ENCODE measurements at regions not wholly inside any gene's neighbourhood (a gene's known extent, or its start where the extent isn't known, plus 50 kb on each side); places are given as distances from the start of the nearest gene placed in this dataset.

DNA sequence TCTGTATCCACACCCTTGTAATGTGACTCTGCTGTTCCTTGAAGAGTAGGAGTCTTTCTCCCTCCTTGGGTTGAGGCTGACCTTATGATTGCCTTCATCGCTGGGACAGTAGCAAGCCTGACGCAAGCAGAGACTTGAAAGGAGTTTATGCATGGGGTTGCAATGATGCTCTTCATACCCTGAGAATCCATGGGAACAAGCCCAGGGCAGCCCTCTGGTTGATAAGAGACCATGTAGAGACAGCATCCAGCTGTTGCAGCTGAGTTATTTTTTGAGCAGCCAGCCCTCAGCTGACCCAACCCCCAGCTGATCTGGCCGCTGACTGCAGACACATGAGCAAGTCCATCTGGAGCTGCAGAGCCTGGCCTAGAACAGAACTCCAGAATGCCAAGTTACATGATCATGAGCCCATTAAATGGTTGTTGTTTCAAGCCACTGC, 60.6 kb upstream of the ARNT2 start:
- Histone ChIP-seq H3K9me3 (ENCODE audit: low read length) (no peaks in the 10 kb centered on the region), H3K79me2 (replicated peaks; ENCODE audit: insufficient read depth, low read length) (no peaks in the 10 kb centered on the region), H4K20me1 (ENCODE audit: insufficient read depth) (no peaks in the 10 kb centered on the region), H3K27ac (ENCODE audit: low read length) (no peak overlapping the region), H3K9me2 (ENCODE audit: insufficient read depth, low read length) (no peaks in the 10 kb centered on the region), H3K4me3 (ENCODE audit: low read length) (no peak overlapping the region), H3K36me3 (ENCODE audit: insufficient read depth, low read length) (no peaks in the 10 kb centered on the region), H3K9ac (ENCODE audit: low read length) (no peak overlapping the region), H3K27me3 (ENCODE audit: insufficient read depth, low read depth, low read length) (no peaks in the 10 kb centered on the region), H3F3A (ENCODE audit: insufficient read depth, low read length, poor library complexity, severe bottlenecking) (no peaks in the 10 kb centered on the region), H3K4me2 (ENCODE audit: low read length) (no peak overlapping the region), H2AFZ (ENCODE audit: low read depth, low read length) (no peak overlapping the region)
- TF ChIP-seq, protein P1, sequence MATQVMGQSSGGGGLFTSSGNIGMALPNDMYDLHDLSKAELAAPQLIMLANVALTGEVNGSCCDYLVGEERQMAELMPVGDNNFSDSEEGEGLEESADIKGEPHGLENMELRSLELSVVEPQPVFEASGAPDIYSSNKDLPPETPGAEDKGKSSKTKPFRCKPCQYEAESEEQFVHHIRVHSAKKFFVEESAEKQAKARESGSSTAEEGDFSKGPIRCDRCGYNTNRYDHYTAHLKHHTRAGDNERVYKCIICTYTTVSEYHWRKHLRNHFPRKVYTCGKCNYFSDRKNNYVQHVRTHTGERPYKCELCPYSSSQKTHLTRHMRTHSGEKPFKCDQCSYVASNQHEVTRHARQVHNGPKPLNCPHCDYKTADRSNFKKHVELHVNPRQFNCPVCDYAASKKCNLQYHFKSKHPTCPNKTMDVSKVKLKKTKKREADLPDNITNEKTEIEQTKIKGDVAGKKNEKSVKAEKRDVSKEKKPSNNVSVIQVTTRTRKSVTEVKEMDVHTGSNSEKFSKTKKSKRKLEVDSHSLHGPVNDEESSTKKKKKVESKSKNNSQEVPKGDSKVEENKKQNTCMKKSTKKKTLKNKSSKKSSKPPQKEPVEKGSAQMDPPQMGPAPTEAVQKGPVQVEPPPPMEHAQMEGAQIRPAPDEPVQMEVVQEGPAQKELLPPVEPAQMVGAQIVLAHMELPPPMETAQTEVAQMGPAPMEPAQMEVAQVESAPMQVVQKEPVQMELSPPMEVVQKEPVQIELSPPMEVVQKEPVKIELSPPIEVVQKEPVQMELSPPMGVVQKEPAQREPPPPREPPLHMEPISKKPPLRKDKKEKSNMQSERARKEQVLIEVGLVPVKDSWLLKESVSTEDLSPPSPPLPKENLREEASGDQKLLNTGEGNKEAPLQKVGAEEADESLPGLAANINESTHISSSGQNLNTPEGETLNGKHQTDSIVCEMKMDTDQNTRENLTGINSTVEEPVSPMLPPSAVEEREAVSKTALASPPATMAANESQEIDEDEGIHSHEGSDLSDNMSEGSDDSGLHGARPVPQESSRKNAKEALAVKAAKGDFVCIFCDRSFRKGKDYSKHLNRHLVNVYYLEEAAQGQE (IDR thresholded peaks at IDR 0.05; ENCODE audit: borderline replicate concordance) = no peak
- TF ChIP-seq EZH2 (IDR thresholded peaks at IDR 0.05; ENCODE audit: borderline replicate concordance, insufficient read depth, low read length, poor library complexity, severe bottlenecking) (no peak), TAF1 (IDR thresholded peaks at IDR 0.05; ENCODE audit: low read depth) (no peak), RAD21 (conservative IDR thresholded peaks at IDR 0.05) (no peak), MXI1 (conservative IDR thresholded peaks at IDR 0.05; ENCODE audit: poor library complexity, severe bottlenecking) (no peak), EP300 (conservative IDR thresholded peaks at IDR 0.05; ENCODE audit: poor library complexity, severe bottlenecking) (no peak), SMC3 (conservative IDR thresholded peaks at IDR 0.05; ENCODE audit: poor library complexity) (no peak), POLR2AphosphoS5 (IDR thresholded peaks at IDR 0.05) (no peak)
- TF ChIP-seq, protein P2, sequence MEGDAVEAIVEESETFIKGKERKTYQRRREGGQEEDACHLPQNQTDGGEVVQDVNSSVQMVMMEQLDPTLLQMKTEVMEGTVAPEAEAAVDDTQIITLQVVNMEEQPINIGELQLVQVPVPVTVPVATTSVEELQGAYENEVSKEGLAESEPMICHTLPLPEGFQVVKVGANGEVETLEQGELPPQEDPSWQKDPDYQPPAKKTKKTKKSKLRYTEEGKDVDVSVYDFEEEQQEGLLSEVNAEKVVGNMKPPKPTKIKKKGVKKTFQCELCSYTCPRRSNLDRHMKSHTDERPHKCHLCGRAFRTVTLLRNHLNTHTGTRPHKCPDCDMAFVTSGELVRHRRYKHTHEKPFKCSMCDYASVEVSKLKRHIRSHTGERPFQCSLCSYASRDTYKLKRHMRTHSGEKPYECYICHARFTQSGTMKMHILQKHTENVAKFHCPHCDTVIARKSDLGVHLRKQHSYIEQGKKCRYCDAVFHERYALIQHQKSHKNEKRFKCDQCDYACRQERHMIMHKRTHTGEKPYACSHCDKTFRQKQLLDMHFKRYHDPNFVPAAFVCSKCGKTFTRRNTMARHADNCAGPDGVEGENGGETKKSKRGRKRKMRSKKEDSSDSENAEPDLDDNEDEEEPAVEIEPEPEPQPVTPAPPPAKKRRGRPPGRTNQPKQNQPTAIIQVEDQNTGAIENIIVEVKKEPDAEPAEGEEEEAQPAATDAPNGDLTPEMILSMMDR (IDR thresholded peaks at IDR 0.05; ENCODE audit: poor library complexity, severe bottlenecking) = no peak

DNA sequence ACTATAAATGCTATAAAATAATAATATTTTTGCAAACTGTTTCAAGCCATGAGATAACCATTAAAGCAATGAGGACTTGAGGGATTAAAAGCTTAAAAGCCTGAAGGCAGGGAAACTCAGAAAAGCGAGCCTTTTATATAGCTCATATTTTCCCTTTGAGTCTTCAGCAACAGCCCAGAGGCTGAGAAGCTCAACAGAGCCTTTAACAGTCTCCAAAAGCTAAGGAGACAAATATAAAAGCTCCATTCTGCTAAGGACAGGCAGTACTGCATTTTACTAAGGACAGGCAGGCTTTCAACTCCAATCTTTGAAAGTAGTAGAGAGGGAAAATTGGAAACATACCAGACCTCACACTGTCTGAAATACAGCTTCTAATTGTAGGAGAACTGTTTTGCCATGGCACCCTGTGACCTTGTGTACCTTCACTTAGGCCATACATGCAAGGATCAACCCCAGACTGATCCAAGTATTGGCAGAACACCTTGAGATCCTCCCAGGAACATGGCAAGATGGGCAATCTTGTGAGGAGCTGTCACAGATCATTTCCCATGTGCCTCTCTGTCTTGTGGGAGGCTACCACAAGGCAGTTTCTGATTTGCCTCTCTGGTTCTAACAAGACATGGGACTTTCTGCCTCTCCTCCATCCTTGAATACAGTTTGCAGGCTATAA, 53.1 kb upstream of the ARNT2 start:
- TF ChIP-seq, protein P1 (IDR thresholded peaks at IDR 0.05; ENCODE audit: borderline replicate concordance) = no peak
- no peak overlapping the region for H3K27ac ChIP-seq (ENCODE audit: low read length)
- no peaks in the 10 kb centered on the region for H3F3A ChIP-seq (ENCODE audit: insufficient read depth, low read length, poor library complexity, severe bottlenecking)
- H3K4me3 ChIP-seq (ENCODE audit: low read length) = no peak overlapping the region
- no peaks in the 10 kb centered on the region for H4K20me1 ChIP-seq (ENCODE audit: insufficient read depth)
- no peak overlapping the region for H2AFZ ChIP-seq (ENCODE audit: low read depth, low read length)
- no peaks in the 10 kb centered on the region for H3K27me3 ChIP-seq (ENCODE audit: insufficient read depth, low read depth, low read length)
- no peaks in the 10 kb centered on the region for H3K79me2 ChIP-seq (replicated peaks; ENCODE audit: insufficient read depth, low read length)
- no peaks in the 10 kb centered on the region for H3K36me3 ChIP-seq (ENCODE audit: insufficient read depth, low read length)
- H3K9ac ChIP-seq (ENCODE audit: low read length) = no peak overlapping the region
- H3K9me3 ChIP-seq (ENCODE audit: low read length) = no peaks in the 10 kb centered on the region
- no peaks in the 10 kb centered on the region for H3K9me2 ChIP-seq (ENCODE audit: insufficient read depth, low read length)
- no peak overlapping the region for H3K4me2 ChIP-seq (ENCODE audit: low read length)

Data from neural cell (in vitro differentiated cells).